Sigmoid colon (tissue), 6 donors: ENCODE measurements at regions not wholly inside any gene's neighbourhood (a gene's known extent, or its start where the extent isn't known, plus 50 kb on each side); places are given as distances from the start of the nearest gene placed in this dataset.

Experiments used
- DNase-seq: peaks from one replicate; pipeline ENCODE4 v3.0.0-alpha.2; 2019
- H3K27ac ChIP-seq, 4 donors: fragments of 200-600 bp; sonication (generic); one replicate each; pipeline ENCODE4 v1.5.1; 2016 to 2019; ENCODE audit warnings: mild to moderate bottlenecking in 1 of 4
- H3K27me3 ChIP-seq, 3 donors: fragments of 200-600 bp; sonication (generic); one replicate each; pipeline ENCODE4 v1.5.1; 2019; ENCODE audit warnings: mild to moderate bottlenecking in 1 of 3
- H3K36me3 ChIP-seq, 4 donors: fragments of 200-600 bp; sonication (generic); one replicate each; pipeline ENCODE4 v1.5.1; 2016 to 2019
- H3K4me1 ChIP-seq, 4 donors: fragments of 200-600 bp; sonication (generic); one replicate each; pipeline ENCODE4 v1.5.1; 2017 to 2019
- H3K4me3 ChIP-seq, 4 donors: fragments of 200-600 bp; sonication (generic); one replicate each; pipeline ENCODE4 v1.5.1; 2017 to 2019; ENCODE audit warnings: mild to moderate bottlenecking in 2 of 4, moderate library complexity in 1 of 4
- H3K9me3 ChIP-seq, 4 donors: fragments of 200-600 bp in 3 of 4; sonication (generic) in 3 of 4; one replicate each; pipeline versions ENCODE4 v1.5.1 to v1.6.1; 2013 to 2019
- EP300 ChIP-seq, 4 donors: sonication (generic); formaldehyde crosslinking; IDR thresholded peaks; one replicate each; pipeline ENCODE4 v1.6.1; 2017; ENCODE audit warnings: antibody characterized with exemption in 4 of 4
- POLR2A ChIP-seq, 2 donors: fragments of 450-650 bp; IDR thresholded peaks; one replicate each; pipeline ENCODE4 v1.6.1; 2016; ENCODE audit warnings: antibody characterized with exemption in 2 of 2, mild to moderate bottlenecking in 2 of 2, moderate library complexity in 2 of 2
- POLR2AphosphoS5 ChIP-seq, 4 donors: sonication (generic); formaldehyde crosslinking; IDR thresholded peaks; one replicate each; pipeline ENCODE4 v1.6.1; 2017; ENCODE audit warnings: antibody characterized with exemption in 4 of 4
- WGBS, 2 donors: extraction: QIAGEN DNeasy Blood & Tissue Kit; methylation state at CpG; one replicate each; pipeline ENCODE4 v1.1.7; 2013; 5-methylcytosine and 5-hydroxymethylcytosine counted together
- intact Hi-C: fragments of 100-400 bp; cut with DNase I; formaldehyde crosslinking; loops from one replicate; pipeline ENCODE4 v1.15.1; 2023
- TF ChIP-seq, protein P1 (sequence below), 4 experiments: fragments of 450-650 bp in 3 of 4; fragments of 200-600 bp in 1 of 4; IDR thresholded peaks; one replicate each; pipeline ENCODE4 v1.5.1; 2016 to 2019; ENCODE audit warnings: antibody characterized with exemption in 4 of 4, mild to moderate bottlenecking in 3 of 4, moderate library complexity in 2 of 4
- donor health status: healthy with polysubstance abuse.
- donor health status: healthy.

- intact Hi-C loops, result no loop called here
- no peaks in the 10 kb centered on the region for H3K36me3 ChIP-seq
- H3K27ac ChIP-seq, result no peak overlapping the region
- H3K27me3 ChIP-seq, result no peaks in the 10 kb centered on the region
- WGBS, 2 donors, result 70 to 71% methylated on average over 2 of the region's 2 CpGs
- H3K4me3 ChIP-seq, result no peak overlapping the region
- H3K9me3 ChIP-seq, result no peaks in the 10 kb centered on the region
- TF ChIP-seq POLR2A (IDR thresholded peaks at IDR 0.05), result no peak
- no peak for TF ChIP-seq EP300 (IDR thresholded peaks at IDR 0.05)
- no peak for TF ChIP-seq POLR2AphosphoS5 (IDR thresholded peaks at IDR 0.05)
- TF ChIP-seq, protein P1, sequence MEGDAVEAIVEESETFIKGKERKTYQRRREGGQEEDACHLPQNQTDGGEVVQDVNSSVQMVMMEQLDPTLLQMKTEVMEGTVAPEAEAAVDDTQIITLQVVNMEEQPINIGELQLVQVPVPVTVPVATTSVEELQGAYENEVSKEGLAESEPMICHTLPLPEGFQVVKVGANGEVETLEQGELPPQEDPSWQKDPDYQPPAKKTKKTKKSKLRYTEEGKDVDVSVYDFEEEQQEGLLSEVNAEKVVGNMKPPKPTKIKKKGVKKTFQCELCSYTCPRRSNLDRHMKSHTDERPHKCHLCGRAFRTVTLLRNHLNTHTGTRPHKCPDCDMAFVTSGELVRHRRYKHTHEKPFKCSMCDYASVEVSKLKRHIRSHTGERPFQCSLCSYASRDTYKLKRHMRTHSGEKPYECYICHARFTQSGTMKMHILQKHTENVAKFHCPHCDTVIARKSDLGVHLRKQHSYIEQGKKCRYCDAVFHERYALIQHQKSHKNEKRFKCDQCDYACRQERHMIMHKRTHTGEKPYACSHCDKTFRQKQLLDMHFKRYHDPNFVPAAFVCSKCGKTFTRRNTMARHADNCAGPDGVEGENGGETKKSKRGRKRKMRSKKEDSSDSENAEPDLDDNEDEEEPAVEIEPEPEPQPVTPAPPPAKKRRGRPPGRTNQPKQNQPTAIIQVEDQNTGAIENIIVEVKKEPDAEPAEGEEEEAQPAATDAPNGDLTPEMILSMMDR (IDR thresholded peaks at IDR 0.05), result no peak
- H3K4me1 ChIP-seq, result no peaks in the 10 kb centered on the region
- no peak for DNase-seq
These were observed 647.2 kb upstream of the CDH2 start for GRCh38 chr18:28824183-28824574.

GRCh38 chr18:28823506-28824182 lies 646.7 kb upstream of the CDH2 start:
- H3K27ac ChIP-seq, result no peak overlapping the region
- H3K4me3 ChIP-seq, result no peak overlapping the region
- no peaks in the 10 kb centered on the region for H3K4me1 ChIP-seq
- no peaks in the 10 kb centered on the region for H3K36me3 ChIP-seq
- intact Hi-C loops, result no loop called here
- no peak for DNase-seq
- TF ChIP-seq EP300 (IDR thresholded peaks at IDR 0.05), result no peak
- no peak for TF ChIP-seq POLR2AphosphoS5 (IDR thresholded peaks at IDR 0.05)
- TF ChIP-seq, protein P1 (IDR thresholded peaks at IDR 0.05), result no peak
- TF ChIP-seq POLR2A (IDR thresholded peaks at IDR 0.05), result no peak
- 88 to 93% methylated on average over 6 of the region's 6 CpGs for WGBS, 2 donors
- H3K27me3 ChIP-seq, result no peaks in the 10 kb centered on the region
- H3K9me3 ChIP-seq, result no peaks in the 10 kb centered on the region

GRCh38 chr18:28820353-28820752 lies 643.4 kb upstream of the CDH2 start:
- H3K4me3 ChIP-seq, result no peak overlapping the region
- no peaks in the 10 kb centered on the region for H3K36me3 ChIP-seq
- WGBS, 2 donors, result 35 to 63% methylated on average over 1 of the region's 1 CpG
- no peak for DNase-seq
- H3K4me1 ChIP-seq, result no peaks in the 10 kb centered on the region
- TF ChIP-seq POLR2AphosphoS5 (IDR thresholded peaks at IDR 0.05) (no peak), EP300 (IDR thresholded peaks at IDR 0.05) (no peak), POLR2A (IDR thresholded peaks at IDR 0.05) (no peak)
- TF ChIP-seq, protein P1 (IDR thresholded peaks at IDR 0.05), result no peak
- H3K27me3 ChIP-seq, result no peaks in the 10 kb centered on the region
- no peaks in the 10 kb centered on the region for H3K9me3 ChIP-seq
- no peak overlapping the region for H3K27ac ChIP-seq
- intact Hi-C loops, result no loop called here

DNA sequence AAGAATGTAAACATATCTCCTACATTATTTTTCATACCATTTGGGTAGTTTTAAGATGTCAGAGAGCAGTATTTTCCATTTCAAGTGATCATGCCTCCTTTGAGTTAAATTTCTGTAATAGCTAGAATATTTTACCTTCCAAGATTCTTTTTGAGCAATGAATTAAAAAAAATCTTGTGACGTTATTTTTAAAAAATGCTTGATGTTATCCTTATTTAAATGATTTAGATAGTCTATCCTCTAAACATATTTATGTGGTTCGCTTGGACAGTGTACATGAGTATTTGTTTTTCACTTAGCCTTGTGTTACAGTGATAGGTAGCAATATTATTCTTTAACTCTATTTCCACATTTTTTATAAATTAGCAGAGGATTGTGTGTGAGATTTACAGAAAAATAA lies 639.2 kb upstream of the CDH2 start:
- no peak overlapping the region for H3K4me3 ChIP-seq
- 61 to 82% methylated on average over 2 of the region's 2 CpGs for WGBS, 2 donors
- TF ChIP-seq POLR2AphosphoS5 (IDR thresholded peaks at IDR 0.05) (no peak), POLR2A (IDR thresholded peaks at IDR 0.05) (no peak), EP300 (IDR thresholded peaks at IDR 0.05) (no peak)
- TF ChIP-seq, protein P1 (IDR thresholded peaks at IDR 0.05), result no peak
- intact Hi-C loops, result no loop called here
- no peak for DNase-seq
- H3K36me3 ChIP-seq, result no peaks in the 10 kb centered on the region
- no peaks in the 10 kb centered on the region for H3K9me3 ChIP-seq
- no peaks in the 10 kb centered on the region for H3K4me1 ChIP-seq
- no peaks in the 10 kb centered on the region for H3K27me3 ChIP-seq
- H3K27ac ChIP-seq, result no peak overlapping the region

DNA sequence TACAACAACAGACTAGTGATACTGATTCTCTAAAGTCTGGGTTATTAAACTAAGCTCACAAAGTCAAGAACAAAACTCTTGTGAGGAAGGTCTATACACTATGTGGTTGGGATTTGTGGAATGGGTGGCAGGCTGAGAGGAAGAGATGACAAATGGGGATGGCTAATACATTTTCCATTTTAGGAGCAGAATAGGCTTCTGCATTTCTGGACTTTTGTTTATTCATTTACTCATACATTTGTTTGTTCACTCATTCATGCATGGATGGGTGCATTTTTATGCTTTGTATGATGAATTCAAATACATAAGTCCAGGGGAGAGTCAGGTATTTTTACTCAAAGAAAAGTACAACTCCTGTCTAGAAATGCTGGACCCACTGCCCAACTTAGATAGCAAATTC lies 637.4 kb upstream of the CDH2 start:
- Histone ChIP-seq H3K4me3 (no peak overlapping the region), H3K9me3 (peaks cover 0 to 2% (median 0%) of the 10 kb centered on the region in 4 donors), H3K4me1 (no peaks in the 10 kb centered on the region), H3K27me3 (no peaks in the 10 kb centered on the region), H3K27ac (no peak overlapping the region), H3K36me3 (no peaks in the 10 kb centered on the region)
- intact Hi-C loops, result no loop called here
- no peak for TF ChIP-seq POLR2AphosphoS5 (IDR thresholded peaks at IDR 0.05)
- TF ChIP-seq, protein P1 (IDR thresholded peaks at IDR 0.05), result no peak
- TF ChIP-seq POLR2A (IDR thresholded peaks at IDR 0.05), result no peak
- no peak for TF ChIP-seq EP300 (IDR thresholded peaks at IDR 0.05)
- no peak for DNase-seq
